C4-2B (cell line): ENCODE measurements at regions not wholly inside any gene's neighbourhood (a gene's known extent, or its start where the extent isn't known, plus 50 kb on each side); places are given as distances from the start of the nearest gene placed in this dataset.

Source experiments
- CTCF ChIP-seq: fragments of 450-650 bp; conservative IDR thresholded peaks from 2 replicates; pipeline ENCODE4 v1.5.1; 2017; ENCODE audit warnings: mild to moderate bottlenecking
- ZFX ChIP-seq: fragments of 450-650 bp; IDR thresholded peaks from 2 replicates; pipeline ENCODE4 v1.6.1; 2017

DNA sequence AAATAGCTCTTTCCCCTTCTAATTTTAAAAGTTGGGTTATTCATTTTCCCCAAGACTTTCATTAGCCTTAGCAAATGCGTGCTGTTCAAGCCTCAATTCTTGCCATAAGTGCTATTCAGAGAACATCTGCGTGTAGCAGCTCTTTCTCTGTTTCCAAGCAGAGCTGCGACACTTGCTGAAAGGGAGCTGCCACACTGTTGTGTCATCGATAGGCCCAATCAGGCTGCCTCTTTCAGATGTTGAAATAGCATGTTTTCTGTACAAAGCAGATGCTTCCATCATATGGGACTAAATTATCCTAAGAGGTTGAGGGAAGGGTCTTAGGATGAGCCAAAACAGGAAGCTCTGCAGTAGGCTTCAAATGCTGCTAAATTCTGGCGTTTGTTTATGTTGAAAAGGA is 220.9 kb upstream of the CDC14C start:
- no peak for TF ChIP-seq CTCF
- no peak for TF ChIP-seq ZFX
